CD14-positive monocyte (primary cell): ENCODE measurements at regions not wholly inside any gene's neighbourhood (a gene's known extent, or its start where the extent isn't known, plus 50 kb on each side); places are given as distances from the start of the nearest gene placed in this dataset.

Experiments
- DNase-seq, 3 donors: peaks; one replicate each; pipeline ENCODE4 v3.0.0-alpha.2; 2011 to 2022
- H2AFZ ChIP-seq: 2 replicates; pipeline ENCODE4 v1.6.0; 2012; ENCODE audit warnings: mild to moderate bottlenecking, low read depth, low read length, inconsistent platforms; ENCODE audit not compliant: insufficient read depth, poor library complexity, severe bottlenecking
- H3K27ac ChIP-seq, 2 donors: 1 replicate in 1 of 2; 2 replicates in 1 of 2; pipeline ENCODE4 v1.5.1; 2012 to 2013; ENCODE audit warnings: low read length in 2 of 2, control low read depth in 1 of 2, inconsistent platforms in 1 of 2, low read depth in 1 of 2, mild to moderate bottlenecking in 1 of 2
- H3K27me3 ChIP-seq, 2 donors: one replicate each; pipeline versions ENCODE4 v1.6.0 to v1.6.1; 2011 to 2013; ENCODE audit warnings: low read length in 2 of 2; ENCODE audit not compliant: control insufficient read depth in 2 of 2, insufficient read depth in 2 of 2
- H3K36me3 ChIP-seq, 2 donors: replicated peaks in 1 of 2; 1 replicate in 1 of 2; 2 replicates in 1 of 2; pipeline versions ENCODE4 v1.5.1 to v1.6.1; 2012 to 2013; ENCODE audit warnings: low read length in 2 of 2, control low read depth in 1 of 2, inconsistent platforms in 1 of 2, mild to moderate bottlenecking in 1 of 2; ENCODE audit not compliant: insufficient read depth in 2 of 2, control insufficient read depth in 1 of 2
- H3K4me1 ChIP-seq, 2 donors: 1 replicate in 1 of 2; 2 replicates in 1 of 2; pipeline versions ENCODE4 v1.5.1 to v1.6.1; 2012 to 2013; ENCODE audit warnings: low read length in 2 of 2, control low read depth in 1 of 2, inconsistent platforms in 1 of 2, mild to moderate bottlenecking in 1 of 2, moderate library complexity in 1 of 2; ENCODE audit not compliant: insufficient read depth in 2 of 2, control insufficient read depth in 1 of 2
- H3K4me2 ChIP-seq: replicated peaks from 2 replicates; pipeline ENCODE3; 2012; ENCODE audit warnings: low read length, moderate library complexity, mild to moderate bottlenecking; ENCODE audit not compliant: poor library complexity, severe bottlenecking; ENCODE audit errors: extremely low read depth
- H3K4me3 ChIP-seq, 3 experiments: fragments of 200-600 bp in 1 of 3; sonication (generic) in 1 of 3; replicated peaks in 1 of 3; 1 replicate in 2 of 3; 2 replicates in 1 of 3; pipeline ENCODE4 v1.5.1; 2011 to 2013; ENCODE audit warnings: low read length in 3 of 3, mild to moderate bottlenecking in 3 of 3, control low read depth in 2 of 3, low read depth in 2 of 3, inconsistent platforms in 1 of 3, moderate library complexity in 1 of 3
- H3K79me2 ChIP-seq: 2 replicates; pipeline ENCODE4 v1.6.0; 2012; ENCODE audit warnings: mild to moderate bottlenecking, control low read depth, inconsistent platforms, low read length, moderate library complexity; ENCODE audit not compliant: insufficient read depth
- H3K9ac ChIP-seq: 2 replicates; pipeline ENCODE4 v1.6.0; 2017; ENCODE audit warnings: low read length, mild to moderate bottlenecking; ENCODE audit not compliant: insufficient read depth, poor library complexity, severe bottlenecking
- H3K9me3 ChIP-seq, 2 donors: replicated peaks in 1 of 2; 1 replicate in 1 of 2; 2 replicates in 1 of 2; pipeline versions ENCODE4 v1.5.1 to v1.6.1; 2012 to 2013; ENCODE audit warnings: low read length in 2 of 2, control low read depth in 1 of 2; ENCODE audit not compliant: control insufficient read depth in 1 of 2, insufficient read depth in 1 of 2
- H4K20me1 ChIP-seq: 2 replicates; pipeline ENCODE4 v1.6.0; 2012; ENCODE audit warnings: mild to moderate bottlenecking, low read length, control low read depth, moderate library complexity; ENCODE audit not compliant: insufficient read depth
- H3K27ac Mint-ChIP-seq, 7 donors: one replicate each; pipeline ENCODE4 v1.8.0; 2020; ENCODE audit warnings: mild to moderate bottlenecking in 7 of 7, mixed read lengths in 7 of 7, moderate library complexity in 6 of 7, inconsistent platforms in 2 of 7
- H3K27me3 Mint-ChIP-seq, 3 donors: one replicate each; pipeline ENCODE4 v1.8.0; 2021 to 2022; ENCODE audit warnings: low read depth in 3 of 3, mild to moderate bottlenecking in 3 of 3, mixed read lengths in 3 of 3, moderate library complexity in 3 of 3, inconsistent platforms in 1 of 3
- H3K36me3 Mint-ChIP-seq, 2 donors: one replicate each; pipeline ENCODE4 v1.8.0; 2020; ENCODE audit warnings: mixed read lengths in 2 of 2, inconsistent platforms in 1 of 2, mild to moderate bottlenecking in 1 of 2
- H3K4me1 Mint-ChIP-seq: one replicate; pipeline ENCODE4 v1.8.0; 2020; ENCODE audit warnings: mild to moderate bottlenecking, mixed read lengths
- H3K4me3 Mint-ChIP-seq, 2 donors: one replicate each; pipeline ENCODE4 v1.8.0; 2020; ENCODE audit warnings: mild to moderate bottlenecking in 2 of 2, mixed read lengths in 2 of 2, moderate library complexity in 1 of 2
- H3K9me3 Mint-ChIP-seq, 7 donors: one replicate each; pipeline ENCODE4 v1.8.0; 2020 to 2022; ENCODE audit warnings: mixed read lengths in 7 of 7, mild to moderate bottlenecking in 6 of 7, moderate library complexity in 6 of 7, inconsistent platforms in 2 of 7
- WGBS: methylation state at CpG from one replicate; pipeline ENCODE4 v1.1.5; 2013; ENCODE audit warnings: missing lambda C conversion rate; ENCODE audit not compliant: insufficient coverage; 5-methylcytosine and 5-hydroxymethylcytosine counted together
- intact Hi-C, 2 donors: fragments of 100-400 bp; cut with micrococcal nuclease; formaldehyde crosslinking; loops; one replicate each; pipeline versions ENCODE4 v1.15.0 to v1.15.1; 2023
- TF ChIP-seq, protein P1 (sequence below): fragments of 200-600 bp; IDR thresholded peaks from one replicate; pipeline ENCODE4 v1.8.0; 2022; ENCODE audit warnings: antibody characterized with exemption, mild to moderate bottlenecking

DNA sequence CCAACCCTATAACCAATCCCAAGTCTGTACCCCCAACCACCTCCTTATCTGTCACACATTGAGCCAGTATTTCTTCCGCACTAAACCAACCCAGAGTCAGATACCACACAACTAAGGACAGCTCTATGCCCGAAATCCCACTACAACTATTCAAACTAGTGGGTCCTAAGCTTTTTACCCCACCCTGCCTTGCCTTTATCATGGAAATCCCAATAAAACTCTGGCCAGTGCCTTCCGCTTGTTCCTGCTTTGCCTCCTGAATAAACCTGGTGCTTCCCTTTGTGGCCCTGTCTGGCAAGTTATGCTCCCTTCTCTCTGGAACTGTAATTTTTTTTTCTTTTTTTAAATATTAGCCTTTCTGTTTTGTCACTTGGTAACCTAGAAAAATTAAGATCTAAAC lies 493.3 kb upstream of the SYT1 start:
- Histone ChIP-seq H4K20me1 (no peaks in the 10 kb centered on the region), H3K36me3 (no peaks in the 10 kb centered on the region), H3K9me3 (peaks cover 0 to 8% of the 10 kb centered on the region in 2 donors), H3K27ac (no peak overlapping the region), H3K27me3 (no peaks in the 10 kb centered on the region), H3K4me1 (no peaks in the 10 kb centered on the region), H3K4me2 (no peak overlapping the region), H2AFZ (no peak overlapping the region), H3K4me3 (no peak overlapping the region), H3K79me2 (no peaks in the 10 kb centered on the region), H3K9ac (no peak overlapping the region)
- Mint-ChIP-seq H3K9me3 (peaks cover 0 to 6% (median 4%) of the 10 kb centered on the region in 7 donors), H3K27me3 (no peaks in the 10 kb centered on the region), H3K4me3 (no peak overlapping the region), H3K4me1 (no peaks in the 10 kb centered on the region), H3K36me3 (no peaks in the 10 kb centered on the region), H3K27ac (no peak overlapping the region)
- TF ChIP-seq, protein P1, sequence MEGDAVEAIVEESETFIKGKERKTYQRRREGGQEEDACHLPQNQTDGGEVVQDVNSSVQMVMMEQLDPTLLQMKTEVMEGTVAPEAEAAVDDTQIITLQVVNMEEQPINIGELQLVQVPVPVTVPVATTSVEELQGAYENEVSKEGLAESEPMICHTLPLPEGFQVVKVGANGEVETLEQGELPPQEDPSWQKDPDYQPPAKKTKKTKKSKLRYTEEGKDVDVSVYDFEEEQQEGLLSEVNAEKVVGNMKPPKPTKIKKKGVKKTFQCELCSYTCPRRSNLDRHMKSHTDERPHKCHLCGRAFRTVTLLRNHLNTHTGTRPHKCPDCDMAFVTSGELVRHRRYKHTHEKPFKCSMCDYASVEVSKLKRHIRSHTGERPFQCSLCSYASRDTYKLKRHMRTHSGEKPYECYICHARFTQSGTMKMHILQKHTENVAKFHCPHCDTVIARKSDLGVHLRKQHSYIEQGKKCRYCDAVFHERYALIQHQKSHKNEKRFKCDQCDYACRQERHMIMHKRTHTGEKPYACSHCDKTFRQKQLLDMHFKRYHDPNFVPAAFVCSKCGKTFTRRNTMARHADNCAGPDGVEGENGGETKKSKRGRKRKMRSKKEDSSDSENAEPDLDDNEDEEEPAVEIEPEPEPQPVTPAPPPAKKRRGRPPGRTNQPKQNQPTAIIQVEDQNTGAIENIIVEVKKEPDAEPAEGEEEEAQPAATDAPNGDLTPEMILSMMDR, result no peak
- DNase-seq, result no peak
- WGBS, result 90% methylated on average over 3 of the region's 3 CpGs
- intact Hi-C loops, result no loop called here

DNA sequence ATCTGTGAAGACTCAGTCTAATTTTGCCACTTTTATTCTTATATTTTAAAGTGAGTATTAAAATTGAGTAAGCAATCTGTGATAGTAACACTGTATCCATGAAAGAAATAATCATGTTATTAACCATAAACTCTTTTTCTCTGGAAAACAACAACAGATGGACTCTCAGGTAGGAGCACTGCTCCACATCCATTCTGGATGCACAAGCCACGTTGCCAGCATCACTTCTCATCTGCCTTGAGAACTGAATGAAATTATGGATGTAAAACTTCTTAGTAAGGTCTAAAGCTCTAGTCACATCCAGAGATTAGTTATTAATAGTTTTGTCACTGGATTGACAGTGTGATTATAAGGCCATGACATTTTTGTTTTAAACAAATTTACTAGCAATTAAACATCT lies 489.1 kb upstream of the SYT1 start:
- Histone ChIP-seq H3K4me3 (no peak overlapping the region), H4K20me1 (no peaks in the 10 kb centered on the region), H3K9ac (no peak overlapping the region), H3K4me2 (no peak overlapping the region), H3K27ac (no peak overlapping the region), H3K4me1 (no peaks in the 10 kb centered on the region), H3K9me3 (peaks cover 8 to 20% of the 10 kb centered on the region in 2 donors), H3K27me3 (no peaks in the 10 kb centered on the region), H3K79me2 (no peaks in the 10 kb centered on the region), H2AFZ (no peak overlapping the region), H3K36me3 (no peaks in the 10 kb centered on the region)
- Mint-ChIP-seq H3K9me3 (peaks cover 3 to 20% (median 15%) of the 10 kb centered on the region in 7 donors), H3K27ac (no peak overlapping the region), H3K36me3 (no peaks in the 10 kb centered on the region), H3K27me3 (peaks cover 0 to 2% (median 0%) of the 10 kb centered on the region in 3 donors), H3K4me1 (no peaks in the 10 kb centered on the region), H3K4me3 (no peak overlapping the region)
- intact Hi-C loops, result no loop called here
- TF ChIP-seq, protein P1, result no peak
- WGBS, result no CpG with 5 or more reads among the region's 1 CpG
- no peak for DNase-seq
